ENCODE measurements at regions not wholly inside any gene's neighbourhood (a gene's known extent, or its start where the extent isn't known, plus 50 kb on each side); places are given as distances from the start of the nearest gene placed in this dataset.

GRCh38 chr9:126132746-126133145, 193.9 kb upstream of the MVB12B start:
- Histone ChIP-seq H4K20me1 (ENCODE audit: control insufficient read depth, insufficient read depth, low read depth, low read length) (no peaks in the 10 kb centered on the region), H3K9me3 (ENCODE audit: control insufficient read depth, insufficient read depth, low read length) (no peaks in the 10 kb centered on the region; the same call in 1 of the 2 replicates), H3K4me2 (ENCODE audit: low read length) (no peak overlapping the region), H3K27me3 (ENCODE audit: control insufficient read depth, low read length) (no peaks in the 10 kb centered on the region), H3F3A (ENCODE audit: control insufficient read depth, insufficient read depth) (no peaks in the 10 kb centered on the region), H3K79me2 (ENCODE audit: control insufficient read depth, low read length) (no peaks in the 10 kb centered on the region), H3K9me2 (replicated peaks; ENCODE audit: control insufficient read depth, low read length) (no peaks in the 10 kb centered on the region), H3K27ac (ENCODE audit: low read depth, low read length) (no peak overlapping the region), H3K4me3 (ENCODE audit: low read length) (no peak overlapping the region), H3K4me1 (ENCODE audit: control insufficient read depth, low read length) (no peaks in the 10 kb centered on the region), H3K36me3 (ENCODE audit: control insufficient read depth, low read length) (no peaks in the 10 kb centered on the region)
- TF ChIP-seq CTCF (IDR thresholded peaks at IDR 0.05; ENCODE audit: low read depth, low read length, poor library complexity, severe bottlenecking) (no peak), EZH2phosphoT487 (IDR thresholded peaks at IDR 0.05; ENCODE audit: borderline replicate concordance, low read length) (no peak)

- H3K27ac ChIP-seq (ENCODE audit: low read depth, low read length) = no peak overlapping the region
- no peak overlapping the region for H3K4me2 ChIP-seq (ENCODE audit: low read length)
- no peaks in the 10 kb centered on the region; the same call in none of the 2 replicates for H3K9me3 ChIP-seq (ENCODE audit: control insufficient read depth, insufficient read depth, low read length)
- TF ChIP-seq CTCF (IDR thresholded peaks at IDR 0.05; ENCODE audit: low read depth, low read length, poor library complexity, severe bottlenecking) = no peak
- TF ChIP-seq EZH2phosphoT487 (IDR thresholded peaks at IDR 0.05; ENCODE audit: borderline replicate concordance, low read length) = no peak
- no peaks in the 10 kb centered on the region for H3K4me1 ChIP-seq (ENCODE audit: control insufficient read depth, low read length)
- no peaks in the 10 kb centered on the region for H3K79me2 ChIP-seq (ENCODE audit: control insufficient read depth, low read length)
- no peaks in the 10 kb centered on the region for H3F3A ChIP-seq (ENCODE audit: control insufficient read depth, insufficient read depth)
- H3K9me2 ChIP-seq (replicated peaks; ENCODE audit: control insufficient read depth, low read length) = no peaks in the 10 kb centered on the region
- H3K27me3 ChIP-seq (ENCODE audit: control insufficient read depth, low read length) = peaks cover 23% of the 10 kb centered on the region
- no peaks in the 10 kb centered on the region for H3K36me3 ChIP-seq (ENCODE audit: control insufficient read depth, low read length)
- no peak overlapping the region for H3K4me3 ChIP-seq (ENCODE audit: low read length)
- no peaks in the 10 kb centered on the region for H4K20me1 ChIP-seq (ENCODE audit: control insufficient read depth, insufficient read depth, low read depth, low read length)
Observed at GRCh38 chr9:126144196-126144595, 182.4 kb upstream of the MVB12B start.

- no peaks in the 10 kb centered on the region for H3F3A ChIP-seq (ENCODE audit: control insufficient read depth, insufficient read depth)
- no peaks in the 10 kb centered on the region; the same call in 1 of the 2 replicates for H3K9me3 ChIP-seq (ENCODE audit: control insufficient read depth, insufficient read depth, low read length)
- H3K27me3 ChIP-seq (ENCODE audit: control insufficient read depth, low read length) = peaks cover 23% of the 10 kb centered on the region
- H3K79me2 ChIP-seq (ENCODE audit: control insufficient read depth, low read length) = no peaks in the 10 kb centered on the region
- H3K4me1 ChIP-seq (ENCODE audit: control insufficient read depth, low read length) = no peaks in the 10 kb centered on the region
- no peak overlapping the region for H3K27ac ChIP-seq (ENCODE audit: low read depth, low read length)
- TF ChIP-seq CTCF (IDR thresholded peaks at IDR 0.05; ENCODE audit: low read depth, low read length, poor library complexity, severe bottlenecking) (no peak), EZH2phosphoT487 (IDR thresholded peaks at IDR 0.05; ENCODE audit: borderline replicate concordance, low read length) (no peak)
- no peak overlapping the region for H3K4me2 ChIP-seq (ENCODE audit: low read length)
- no peaks in the 10 kb centered on the region for H3K36me3 ChIP-seq (ENCODE audit: control insufficient read depth, low read length)
- no peaks in the 10 kb centered on the region for H3K9me2 ChIP-seq (replicated peaks; ENCODE audit: control insufficient read depth, low read length)
- H3K4me3 ChIP-seq (ENCODE audit: low read length) = no peak overlapping the region
- no peaks in the 10 kb centered on the region for H4K20me1 ChIP-seq (ENCODE audit: control insufficient read depth, insufficient read depth, low read depth, low read length)
Observed at GRCh38 chr9:126144603-126145456, 181.8 kb upstream of the MVB12B start.

All from DOHH2 (cell line).